NOMO-1 treated with DMSO at 0.1 percent for 48 hours (cell line): ENCODE measurements at regions not wholly inside any gene's neighbourhood (a gene's known extent, or its start where the extent isn't known, plus 50 kb on each side); places are given as distances from the start of the nearest gene placed in this dataset.
"Not testable (repeated sequence)": the region's sequence is repeated elsewhere in the genome, so short reads cannot be mapped to it uniquely, and the experiment has no call there.

Source experiments
- DNase-seq: peaks from one replicate; lab custom pipeline; 2025; ENCODE audit not compliant: unreplicated experiment; lab: John Stamatoyannopoulos, UW

DNA sequence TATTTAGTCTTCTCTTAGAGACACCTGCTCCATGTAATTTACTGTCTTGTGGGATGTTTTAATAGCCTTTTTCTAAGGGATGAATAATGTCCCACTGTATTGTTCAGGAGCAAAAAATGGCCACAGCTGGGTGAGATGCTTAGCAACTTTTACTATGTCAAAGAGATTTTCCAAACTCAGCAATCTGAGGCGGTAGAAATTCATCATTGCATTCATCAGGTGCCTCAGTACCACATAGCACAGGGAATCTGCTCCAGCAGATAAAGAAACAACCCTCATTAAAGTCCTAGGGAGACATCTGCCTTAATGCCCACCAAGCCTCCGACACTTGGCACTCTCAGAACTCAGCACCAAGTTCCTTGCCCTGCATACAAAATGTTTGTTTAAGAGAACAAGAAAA is 266.9 kb downstream of the SIPA1L2 start:
- no peak for DNase-seq

DNA sequence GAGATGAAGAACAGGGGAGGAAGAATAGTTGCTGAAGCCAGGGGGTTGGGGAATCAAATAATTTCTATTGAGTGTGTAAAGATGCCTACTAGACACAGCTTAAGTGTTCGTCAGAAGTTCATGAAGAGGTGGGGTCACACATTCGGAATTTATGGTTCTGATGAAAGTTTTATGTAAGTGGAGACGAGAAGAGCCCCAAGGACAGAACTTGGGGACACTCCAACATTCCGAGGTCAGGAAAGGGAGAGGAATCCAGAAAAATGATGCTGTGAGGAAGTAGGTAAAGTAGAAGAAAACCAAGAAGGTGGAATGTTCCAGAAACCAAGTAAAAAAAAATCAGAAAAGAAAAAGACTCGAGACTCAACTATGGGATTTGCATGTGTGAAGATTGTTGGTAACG is 272.5 kb downstream of the SIPA1L2 start:
- no peak for DNase-seq

DNA sequence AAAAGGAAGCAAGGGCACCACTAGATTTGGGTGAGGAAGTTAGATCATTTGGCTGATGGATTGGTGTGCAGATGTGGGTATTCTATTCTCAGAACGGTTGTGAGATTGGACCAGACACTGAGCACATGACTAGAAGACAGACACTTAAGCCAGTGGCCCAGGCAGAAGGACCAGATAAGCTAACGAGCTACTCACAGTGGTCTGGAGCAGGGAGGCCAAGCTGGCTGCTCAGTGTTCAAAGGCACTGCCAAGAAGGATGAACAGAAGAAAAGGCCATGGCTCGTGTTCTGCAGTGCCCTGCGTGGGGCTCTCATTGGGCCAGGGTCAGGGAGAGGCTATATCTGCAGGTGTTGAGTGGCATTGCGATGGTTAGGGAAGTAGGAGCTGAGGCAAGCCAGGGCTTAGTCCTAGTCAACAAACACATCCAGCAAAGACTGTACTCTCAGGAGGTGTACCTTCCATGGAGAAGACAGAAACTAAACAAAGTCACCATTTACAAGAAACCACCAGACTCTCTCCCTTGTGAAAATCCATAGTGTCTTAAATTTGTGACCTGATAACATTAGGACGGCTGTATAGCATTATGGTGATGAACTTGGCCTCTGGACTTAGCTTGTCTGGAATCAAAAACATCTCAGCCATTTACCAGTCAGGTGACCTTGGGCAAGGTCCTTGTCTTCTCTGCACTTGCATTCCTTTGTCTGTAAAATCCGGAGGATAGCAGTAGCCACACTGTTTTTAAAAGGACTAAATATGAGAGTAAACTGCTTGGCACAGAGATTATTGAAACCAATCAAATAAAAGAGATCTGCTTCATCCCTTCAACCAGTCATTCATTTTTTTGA is 274.5 kb downstream of the SIPA1L2 start:
- no peak for DNase-seq

DNA sequence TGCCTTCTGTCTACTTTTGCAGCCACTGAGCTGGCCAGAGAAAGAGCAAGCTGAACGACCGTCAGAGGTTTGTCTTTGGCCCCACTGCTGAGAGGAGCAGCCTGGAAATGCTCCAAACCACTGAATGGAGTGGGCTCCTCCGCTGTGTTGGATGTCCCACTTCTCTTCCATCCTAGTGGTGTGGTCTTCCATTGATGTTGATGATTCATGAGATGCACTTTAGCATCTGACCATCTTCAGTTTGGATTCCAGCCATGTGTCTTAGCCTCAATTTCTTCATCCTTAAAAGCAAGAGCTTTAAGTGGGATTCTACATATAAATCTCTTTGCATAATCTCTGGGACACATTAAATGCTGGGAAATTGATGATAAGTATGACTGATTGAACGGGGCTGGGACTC is 276.9 kb downstream of the SIPA1L2 start:
- no peak for DNase-seq

DNA sequence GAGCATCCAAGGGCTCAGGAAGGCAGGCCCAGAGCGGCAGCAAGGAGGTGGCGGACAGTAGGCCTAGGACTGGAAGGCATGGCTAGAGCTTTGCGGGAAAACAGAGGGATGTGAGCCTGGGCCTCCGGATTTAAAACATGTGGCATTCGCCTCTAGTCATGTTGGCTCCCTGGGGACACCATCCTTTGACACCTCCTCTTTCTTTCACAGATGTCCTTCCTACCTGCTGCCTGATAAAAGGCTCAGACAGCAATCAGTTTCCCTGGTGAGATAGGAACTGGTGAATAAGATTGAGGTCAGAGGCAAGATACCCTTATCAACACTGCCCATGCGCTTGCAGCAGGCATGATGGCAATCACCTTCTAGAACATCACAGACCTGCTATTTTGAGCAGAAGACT is 277.6 kb downstream of the SIPA1L2 start:
- DNase-seq: no peak

DNA sequence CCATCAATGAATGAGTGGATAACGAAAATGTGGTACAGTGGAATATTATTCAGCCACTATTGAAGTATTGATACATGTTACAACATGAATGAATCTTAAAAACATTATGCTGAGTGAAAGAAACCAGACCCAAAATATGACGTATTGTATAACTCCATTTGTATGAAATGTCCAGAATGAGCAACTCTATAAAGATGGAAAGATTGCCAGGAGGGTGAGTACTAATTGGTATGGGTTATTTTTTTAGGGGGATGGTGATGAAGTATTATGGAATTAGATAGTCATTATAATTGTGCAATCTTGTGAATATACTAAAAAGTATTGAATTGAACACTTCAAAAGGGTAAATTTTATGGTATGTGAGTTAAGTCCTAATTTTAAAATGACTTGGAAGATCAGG is 278.6 kb downstream of the SIPA1L2 start:
- no peak for DNase-seq

DNA sequence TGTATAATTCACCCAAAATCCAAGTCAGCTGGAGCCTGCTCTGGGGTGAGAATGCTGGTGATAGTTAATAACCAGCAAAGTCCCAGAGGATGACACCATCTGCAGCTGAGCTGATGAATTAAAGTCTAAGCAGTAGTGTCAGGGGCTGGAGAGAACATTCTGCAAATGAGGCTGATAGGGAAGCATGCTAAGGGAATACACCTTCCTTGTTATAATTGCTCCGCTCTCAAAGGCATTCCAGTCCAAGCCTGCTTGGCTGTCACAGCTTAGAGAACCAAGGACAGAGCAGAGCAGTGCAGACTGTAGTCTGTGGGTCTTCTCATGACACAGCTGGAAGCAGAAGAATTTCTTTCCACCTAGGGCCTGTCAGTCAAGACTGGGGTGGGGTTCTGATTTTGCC is 283.1 kb downstream of the SIPA1L2 start:
- DNase-seq: no peak

DNA sequence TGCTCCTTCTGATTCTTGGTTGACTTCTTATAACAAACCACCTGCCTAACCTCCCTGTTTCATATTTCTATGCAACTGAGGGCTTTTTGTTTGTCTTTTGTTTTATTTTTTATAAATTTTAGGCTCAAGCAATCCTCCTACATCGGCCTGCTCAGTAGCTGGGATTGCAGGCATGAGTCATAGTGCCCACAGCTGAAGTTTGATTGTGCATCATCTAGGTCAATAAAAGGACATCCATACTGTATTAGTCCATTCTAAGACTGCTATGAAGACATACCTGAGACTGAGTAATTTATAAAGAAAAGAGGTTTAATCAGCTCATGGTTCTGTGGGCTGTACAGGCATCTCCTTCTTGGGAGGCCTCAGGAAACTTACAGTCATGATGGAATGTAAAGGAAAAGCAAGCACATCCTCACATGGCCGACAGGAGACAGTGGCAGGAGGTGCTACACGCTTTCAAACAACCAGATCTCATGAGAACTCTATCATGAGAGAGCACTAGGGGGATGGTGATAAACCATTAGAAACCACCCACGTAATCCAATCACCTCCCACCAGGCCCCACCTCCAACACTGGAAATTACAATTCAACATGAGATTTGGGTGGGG is 285.0 kb downstream of the SIPA1L2 start:
- no peak for DNase-seq

DNA sequence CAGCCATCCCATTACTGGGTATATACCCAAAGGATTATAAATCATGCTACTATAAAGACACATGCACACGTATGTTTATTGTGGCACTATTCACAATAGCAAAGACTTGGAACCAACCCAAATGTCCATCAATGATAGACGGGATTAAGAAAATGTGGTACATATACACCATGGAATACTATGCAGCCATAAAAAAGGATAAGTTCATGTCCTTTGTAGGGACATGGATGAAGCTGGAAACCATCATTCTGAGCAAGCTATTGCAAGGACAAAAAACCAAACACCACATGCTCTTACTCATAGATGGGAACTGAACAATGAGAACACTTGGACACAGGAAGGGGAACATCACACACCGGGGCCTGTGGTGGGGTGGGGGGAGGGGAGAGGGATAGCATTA is 285.7 kb downstream of the SIPA1L2 start:
- DNase-seq: not testable (repeated sequence)

DNA sequence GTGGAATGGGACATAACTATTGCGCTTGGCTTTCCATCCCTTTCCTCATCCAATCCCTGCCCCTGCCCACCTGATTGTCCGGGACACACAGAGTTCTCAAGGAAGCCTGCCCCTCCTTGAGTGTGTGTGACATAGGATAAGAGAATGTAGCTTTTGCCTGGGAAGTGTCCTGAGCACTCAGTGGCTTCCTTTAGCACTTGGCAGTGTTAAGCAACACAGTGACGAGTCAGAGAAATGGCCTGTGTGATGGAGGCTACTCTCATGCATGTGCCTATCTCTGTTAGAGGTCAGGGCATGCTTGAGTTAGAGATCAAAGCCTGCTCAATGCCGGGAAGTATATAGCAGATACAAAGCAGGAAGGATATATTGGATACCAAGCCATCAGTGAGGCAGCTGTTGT is 289.5 kb downstream of the SIPA1L2 start:
- no peak for DNase-seq

DNA sequence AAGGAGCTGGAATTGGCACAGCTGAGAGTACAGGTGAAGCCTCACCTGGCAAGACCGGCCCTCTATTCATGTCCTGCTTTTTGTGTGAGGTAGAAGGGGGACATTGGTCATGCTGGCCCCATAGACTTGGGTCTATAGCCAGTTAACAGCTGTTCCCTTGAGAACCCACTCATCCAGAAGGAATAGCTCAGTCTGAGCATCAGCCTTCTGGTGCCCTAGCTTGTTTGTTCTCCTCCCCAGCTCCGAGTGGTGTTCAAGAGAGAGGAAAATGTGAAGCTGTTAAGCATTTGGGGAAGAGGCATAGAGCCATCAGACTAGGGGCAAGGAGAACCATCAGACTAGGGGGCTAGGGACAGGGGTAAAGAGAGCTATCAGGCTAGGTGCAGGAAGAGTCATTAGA is 290.9 kb downstream of the SIPA1L2 start:
- no peak for DNase-seq

DNA sequence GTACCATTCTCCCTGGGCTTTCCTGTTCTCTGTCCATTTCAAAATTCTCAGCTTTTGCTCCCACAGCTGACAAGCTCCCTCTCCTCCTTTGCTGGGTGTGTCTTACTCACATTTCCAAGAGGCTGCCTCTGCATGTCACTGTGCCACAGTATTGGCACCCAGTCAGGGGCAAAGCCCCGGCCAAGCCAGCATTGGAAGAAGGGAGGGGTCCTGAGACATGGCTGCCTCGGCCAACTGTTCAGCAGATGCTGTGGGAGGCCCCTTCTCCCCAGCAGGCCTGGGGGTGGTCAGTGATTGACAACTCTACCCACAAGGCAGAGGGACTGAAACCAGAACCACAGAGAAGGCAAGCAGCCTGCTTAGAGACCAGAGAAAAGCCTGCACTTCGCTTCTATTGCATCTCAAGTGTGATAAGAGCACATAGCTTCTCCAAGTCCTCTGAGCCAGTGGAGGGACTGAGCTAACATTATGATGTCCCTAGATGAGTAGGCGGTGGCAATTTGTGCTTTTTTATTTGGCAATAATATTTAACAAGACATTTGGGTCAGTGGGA is 294.1 kb downstream of the SIPA1L2 start:
- DNase-seq: no peak

DNA sequence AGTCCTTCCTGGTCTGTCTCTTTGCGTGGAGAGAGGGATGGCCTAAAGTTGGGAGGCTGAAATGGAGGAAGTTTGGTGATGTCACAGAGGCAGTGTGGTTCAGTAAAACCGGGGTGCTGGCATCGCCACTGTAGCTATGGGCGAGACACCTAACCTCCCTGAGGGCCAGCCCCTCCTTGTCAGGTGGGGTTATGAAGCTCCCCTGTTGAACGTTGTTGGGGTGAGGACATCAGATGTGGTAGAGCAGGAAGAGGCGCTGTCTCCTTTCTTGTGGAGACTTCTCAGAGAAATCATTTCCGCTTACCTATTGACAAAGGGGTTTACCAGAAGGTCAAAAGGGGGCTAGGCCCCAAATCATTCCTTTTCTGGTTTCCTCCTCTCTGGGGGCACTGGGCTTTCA is 294.7 kb downstream of the SIPA1L2 start:
- no peak for DNase-seq

DNA sequence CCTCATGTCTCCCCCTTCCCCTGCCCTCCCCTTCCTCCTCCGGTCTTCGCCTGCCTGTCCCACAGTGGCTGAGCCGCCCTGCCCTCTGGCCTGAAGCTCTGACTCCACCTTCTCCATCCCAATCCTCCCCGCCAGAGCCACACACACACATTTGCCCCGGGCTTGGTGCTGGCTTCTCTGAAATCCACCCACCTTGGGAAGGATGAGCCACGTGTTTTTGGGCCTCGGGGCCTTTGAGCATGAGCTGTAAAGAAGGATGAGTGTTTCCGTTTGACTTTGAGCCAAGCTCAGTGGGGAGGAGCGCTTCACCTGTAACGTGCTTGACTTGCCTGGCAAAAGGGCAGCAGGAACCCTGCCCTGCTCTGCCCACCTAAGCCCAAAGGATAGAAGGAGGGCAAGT is 295.1 kb downstream of the SIPA1L2 start:
- no peak for DNase-seq

DNA sequence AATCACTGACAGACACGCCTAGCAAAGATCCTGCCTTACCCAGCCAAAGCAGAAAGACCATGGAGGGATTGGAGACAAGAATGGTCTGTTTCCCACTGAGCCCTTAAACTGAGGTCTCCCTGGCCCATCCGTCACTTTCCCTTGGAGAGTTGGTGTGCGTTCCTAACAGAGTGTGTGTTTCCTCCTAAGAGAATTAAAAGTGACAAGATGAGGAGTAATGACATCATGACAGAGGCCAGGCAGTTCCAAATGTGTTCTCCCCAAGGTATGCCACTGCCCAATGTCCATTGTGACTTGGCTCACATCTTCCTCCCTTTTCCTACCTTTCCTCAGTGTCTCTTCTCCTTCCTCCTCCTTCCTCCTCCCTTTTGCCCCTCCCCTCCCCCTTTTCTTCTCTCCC is 295.7 kb downstream of the SIPA1L2 start:
- DNase-seq: no peak

DNA sequence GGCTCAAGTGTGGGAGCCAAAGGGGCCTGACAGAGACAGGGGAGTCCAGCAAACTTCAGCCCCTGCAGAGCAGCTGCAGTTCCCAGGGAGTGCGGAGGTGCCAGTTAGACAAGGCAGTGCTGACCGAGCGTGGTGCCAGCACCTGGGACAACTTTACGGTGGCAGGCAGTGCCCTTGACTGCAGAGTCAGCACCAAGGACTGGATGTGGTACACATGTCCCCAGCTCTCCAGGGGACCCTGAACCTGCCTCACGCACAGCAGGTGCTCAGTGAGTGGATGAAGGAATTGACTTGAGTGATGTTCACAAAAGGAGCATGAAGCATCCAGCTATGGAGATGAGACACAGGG is 296.5 kb downstream of the SIPA1L2 start:
- DNase-seq: no peak

DNA sequence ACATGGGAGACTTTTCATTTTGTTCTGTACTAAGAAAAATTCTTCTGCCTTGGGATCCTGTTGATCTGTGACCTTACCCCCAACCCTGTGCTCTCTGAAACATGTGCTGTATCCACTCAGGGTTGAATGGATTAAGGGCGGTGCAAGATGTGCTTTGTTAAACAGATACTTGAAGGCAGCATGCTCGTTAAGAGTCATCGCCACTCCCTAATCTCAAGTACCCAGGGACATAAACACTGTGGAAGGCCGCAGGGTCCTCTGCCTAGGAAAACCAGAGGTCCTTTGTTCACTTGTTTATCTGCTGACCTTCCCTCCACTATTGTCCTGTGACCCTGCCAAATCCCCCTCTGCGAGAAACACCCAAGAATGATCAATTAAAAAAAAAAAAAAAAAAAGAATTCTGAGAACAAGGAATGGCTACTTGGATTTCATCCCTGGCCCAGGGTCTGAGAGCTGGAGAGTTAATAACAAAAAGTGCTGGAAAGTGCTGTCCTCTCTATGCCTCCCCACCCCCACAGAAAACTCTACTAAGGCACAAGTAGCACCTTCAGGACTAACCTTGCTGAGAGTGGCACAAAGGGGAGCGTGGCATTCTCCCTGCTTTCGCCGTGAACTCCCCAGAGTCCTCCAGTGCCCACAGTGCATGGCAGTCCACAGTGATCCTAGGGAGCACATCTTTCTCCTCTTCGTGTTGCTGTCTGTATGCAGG is 297.1 kb downstream of the SIPA1L2 start:
- DNase-seq: not testable (repeated sequence)

DNA sequence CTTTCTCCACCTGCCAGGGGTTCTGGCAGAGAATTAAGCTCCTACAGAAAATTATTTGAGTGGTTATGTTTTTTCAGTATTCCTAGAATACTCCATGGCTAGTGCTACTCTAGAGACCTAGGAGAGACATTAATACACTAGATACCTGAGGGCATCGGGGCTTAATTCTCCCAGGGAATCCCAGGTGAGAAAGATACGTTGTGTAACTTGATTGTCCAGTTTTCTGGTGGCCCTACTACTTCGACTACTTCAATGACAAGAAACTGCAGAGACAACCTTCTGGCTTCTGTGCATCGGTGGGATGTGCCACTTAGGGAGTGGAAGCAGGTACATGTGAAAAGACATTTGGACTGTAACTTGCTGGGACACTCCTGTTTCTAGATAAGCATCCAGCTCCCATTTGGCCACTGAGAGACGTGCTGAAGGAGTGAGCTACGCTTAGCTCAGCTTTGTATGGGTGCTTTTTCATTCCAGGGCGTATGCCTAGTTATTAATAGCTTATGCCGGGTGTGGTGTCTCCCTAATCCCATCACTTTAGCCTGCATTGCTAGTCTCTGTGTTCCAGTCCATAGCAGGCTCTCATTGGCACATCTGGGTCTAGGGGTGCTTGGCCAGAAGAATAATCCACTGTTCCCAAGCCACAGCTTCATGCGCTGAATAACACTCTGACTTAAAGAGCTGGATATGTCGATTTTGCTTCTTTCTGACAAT is 300.7 kb downstream of the SIPA1L2 start:
- DNase-seq: no peak

DNA sequence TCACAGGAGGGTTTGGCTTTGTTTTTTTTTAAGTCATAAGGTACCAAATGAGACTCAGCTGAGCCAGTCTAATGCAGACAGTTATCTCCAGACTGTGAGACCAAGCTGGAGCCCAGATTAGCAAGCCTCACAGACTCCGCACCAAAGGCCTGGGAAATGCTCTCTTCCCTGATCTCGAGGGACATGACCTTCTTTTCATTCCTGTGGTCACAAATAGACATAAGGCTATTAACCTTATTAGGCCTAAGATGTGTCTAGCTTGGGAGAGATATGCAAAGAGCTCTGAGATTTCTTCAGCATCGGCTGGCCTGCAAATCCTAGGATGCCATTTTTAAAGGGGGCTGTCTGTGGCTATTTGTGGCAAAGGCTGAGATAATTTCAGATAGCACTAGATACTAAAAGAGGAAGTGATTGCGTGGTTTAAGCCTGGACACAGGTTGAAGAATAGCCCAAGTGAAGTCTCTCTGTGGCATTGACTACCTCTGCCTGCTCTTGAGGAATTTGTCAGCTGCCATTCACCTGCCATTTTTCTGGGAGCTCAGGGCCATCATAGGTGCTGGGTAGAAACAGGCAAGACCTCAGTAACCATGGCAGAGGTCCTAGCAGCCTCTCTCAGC is 301.3 kb downstream of the SIPA1L2 start:
- DNase-seq: peak; percentile 61

DNA sequence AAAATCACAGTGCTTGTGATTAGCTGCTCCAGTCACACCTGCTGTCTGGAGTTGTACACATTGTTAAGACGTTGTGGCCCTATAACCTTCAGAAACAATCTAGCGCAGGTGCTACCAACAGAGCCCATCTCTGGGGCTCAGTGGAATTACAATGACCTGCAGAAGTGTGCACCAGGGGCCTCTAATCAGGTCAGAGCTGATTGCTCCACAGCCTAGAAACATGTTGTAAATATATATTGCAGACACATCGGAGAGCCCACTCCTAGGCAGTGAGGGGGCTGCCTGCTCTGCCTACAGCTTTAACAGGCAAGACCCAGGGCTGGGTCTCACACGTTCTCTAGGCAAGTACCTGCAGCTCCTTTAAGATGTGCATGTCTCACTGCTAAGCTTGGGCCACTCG is 302.0 kb downstream of the SIPA1L2 start:
- no peak for DNase-seq

DNA sequence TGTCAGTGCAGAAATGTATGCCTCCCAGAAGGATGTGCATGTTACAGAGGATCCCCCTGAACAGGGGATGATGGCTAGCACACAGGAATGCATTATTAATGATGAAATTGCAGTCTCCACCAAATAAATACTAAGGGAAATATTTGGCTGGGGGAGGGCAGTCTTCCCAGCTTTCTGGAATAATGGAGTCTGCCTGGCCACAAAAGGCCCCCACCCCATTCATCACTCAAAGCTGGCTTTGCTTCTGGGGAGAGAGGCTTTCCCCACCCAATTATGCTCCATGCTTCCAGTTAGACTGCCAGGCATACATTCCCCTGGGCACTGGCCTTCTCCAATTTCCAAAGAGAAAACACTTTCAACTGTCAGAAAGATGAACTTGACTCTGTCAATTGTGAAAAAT is 302.7 kb downstream of the SIPA1L2 start:
- DNase-seq: no peak
